ENCODE measurements at regions not wholly inside any gene's neighbourhood (a gene's known extent, or its start where the extent isn't known, plus 50 kb on each side); places are given as distances from the start of the nearest gene placed in this dataset.
A peak's percentile ranks its signal among the peaks of the same experiment; 100 is the strongest.

DNA sequence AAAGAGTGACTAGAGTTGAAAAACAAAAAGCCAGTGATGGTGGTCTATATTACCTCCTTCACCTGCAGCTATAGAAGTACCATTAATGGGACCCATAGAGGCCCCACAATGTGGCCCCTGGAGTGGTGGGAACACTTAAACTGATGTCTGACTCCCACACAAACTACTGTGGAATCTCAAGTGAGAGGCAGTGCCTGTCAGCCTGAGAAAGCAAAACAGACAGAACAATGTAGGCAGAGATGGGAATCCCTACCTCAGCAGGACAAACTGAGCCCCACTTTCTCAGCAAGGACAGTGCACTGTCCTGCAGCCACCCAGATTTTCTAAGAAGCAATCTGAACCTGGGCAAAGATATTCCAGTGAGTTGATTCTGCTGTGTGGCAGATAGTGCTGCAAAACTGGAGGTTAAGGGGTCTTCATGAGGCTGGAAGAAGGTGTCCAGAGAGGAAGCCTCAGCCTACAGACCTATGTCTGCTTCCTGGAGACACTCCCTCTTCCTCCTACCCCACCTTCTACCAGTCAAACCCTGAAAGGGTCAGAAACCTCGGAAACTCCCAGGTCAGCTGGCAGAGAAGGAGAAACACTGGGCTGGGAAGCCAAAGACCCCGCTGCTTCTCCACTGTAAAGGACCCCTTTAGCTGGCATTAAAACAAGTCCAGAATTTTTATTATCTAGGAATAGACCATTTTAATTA lies 228.7 kb downstream of the C1orf94 start:
- 0 out of 7 replicates have a peak overlapping the region, but pooled peaks of 1 of the 3 experiments have one; percentile 31 for H3K27ac Mint-ChIP-seq
- Histone ChIP-seq H3K23me2 (ENCODE audit: insufficient read length, low read depth, low read length, poor library complexity, severe bottlenecking) (no peaks in the 10 kb centered on the region), H3K27me3 (ENCODE audit: insufficient read depth, low read length) (no peaks in the 10 kb centered on the region)

More for the DNA sequence above, 228.7 kb downstream of the C1orf94 start:
- Mint-ChIP-seq H3K9me3 (peaks cover 2 to 7% of the 10 kb centered on the region in 2 experiments; a peak in 2 of 5 replicates), H3K4me3 (no peak overlapping the region), H3K36me3 (ENCODE audit: insufficient read depth in 1 of 3, low read depth in 3 of 3) (no peaks in the 10 kb centered on the region), H3K4me1 (peaks cover 6 to 7% of the 10 kb centered on the region in 2 experiments; a peak in 3 of 4 replicates), H3K27me3 (ENCODE audit: low read depth) (peaks cover 5% of the 10 kb centered on the region; the same call in 1 of the 2 replicates)
- H3K23ac ChIP-seq (ENCODE audit: insufficient read length, low read depth, low read length): no peak overlapping the region
- 0 out of 2 replicates have a peak, but pooled peaks cover 2% of the 10 kb centered on the region for H3K79me2 ChIP-seq (ENCODE audit: insufficient read depth, low read length)
- no peak overlapping the region for H3K18ac ChIP-seq (ENCODE audit: insufficient read length, low read depth, low read length)
- no peak overlapping the region for H4K8ac ChIP-seq (replicated peaks; ENCODE audit: insufficient read length, low read depth, low read length)
- no peaks in the 10 kb centered on the region for H3K9me3 ChIP-seq (ENCODE audit: control insufficient read depth, low read depth, low read length)
- H2BK5ac ChIP-seq (ENCODE audit: insufficient read length, low read length): no peak overlapping the region
- no peak overlapping the region for H2BK12ac ChIP-seq (ENCODE audit: insufficient read length, low read depth, low read length)
- no peak overlapping the region for H2BK120ac ChIP-seq (ENCODE audit: low read depth, low read length, poor library complexity, severe bottlenecking)
- no peak overlapping the region for H2AFZ ChIP-seq (ENCODE audit: low read length)
- no peak overlapping the region for H3K27ac ChIP-seq (ENCODE audit: insufficient read length, low read depth, low read length)
- no peak for DNase-seq
- H2BK20ac ChIP-seq (ENCODE audit: low read depth, low read length, poor library complexity, severe bottlenecking): no peak overlapping the region
- no peak overlapping the region for H3K14ac ChIP-seq (ENCODE audit: insufficient read depth, low read length)
- no peak overlapping the region for H3T11ph ChIP-seq (ENCODE audit: low read length)
- no peak overlapping the region for H3K56ac ChIP-seq (ENCODE audit: insufficient read length, low read depth, low read length)
- WGBS (ENCODE audit: extremely low coverage, insufficient read length, low lambda C conversion rate): no CpG with 5 or more reads among the region's 2 CpGs
- H4K20me1 ChIP-seq (ENCODE audit: control insufficient read depth, insufficient read depth, insufficient read length): no peaks in the 10 kb centered on the region
- no peaks in the 10 kb centered on the region for H3K79me1 ChIP-seq (ENCODE audit: insufficient read depth, low read depth, low read length, poor library complexity, severe bottlenecking)
- no peak overlapping the region for H2AK5ac ChIP-seq (ENCODE audit: insufficient read length, low read length)
- H3K4me2 ChIP-seq (ENCODE audit: insufficient read depth, insufficient read length, low read length): no peak overlapping the region
- H3K4me1 ChIP-seq (ENCODE audit: insufficient read depth, low read length): no peaks in the 10 kb centered on the region
- no peak overlapping the region for H4K91ac ChIP-seq (ENCODE audit: insufficient read length, low read depth, low read length)
- no peak overlapping the region for H3K4ac ChIP-seq (ENCODE audit: low read depth, low read length)
- TF ChIP-seq, protein P1, sequence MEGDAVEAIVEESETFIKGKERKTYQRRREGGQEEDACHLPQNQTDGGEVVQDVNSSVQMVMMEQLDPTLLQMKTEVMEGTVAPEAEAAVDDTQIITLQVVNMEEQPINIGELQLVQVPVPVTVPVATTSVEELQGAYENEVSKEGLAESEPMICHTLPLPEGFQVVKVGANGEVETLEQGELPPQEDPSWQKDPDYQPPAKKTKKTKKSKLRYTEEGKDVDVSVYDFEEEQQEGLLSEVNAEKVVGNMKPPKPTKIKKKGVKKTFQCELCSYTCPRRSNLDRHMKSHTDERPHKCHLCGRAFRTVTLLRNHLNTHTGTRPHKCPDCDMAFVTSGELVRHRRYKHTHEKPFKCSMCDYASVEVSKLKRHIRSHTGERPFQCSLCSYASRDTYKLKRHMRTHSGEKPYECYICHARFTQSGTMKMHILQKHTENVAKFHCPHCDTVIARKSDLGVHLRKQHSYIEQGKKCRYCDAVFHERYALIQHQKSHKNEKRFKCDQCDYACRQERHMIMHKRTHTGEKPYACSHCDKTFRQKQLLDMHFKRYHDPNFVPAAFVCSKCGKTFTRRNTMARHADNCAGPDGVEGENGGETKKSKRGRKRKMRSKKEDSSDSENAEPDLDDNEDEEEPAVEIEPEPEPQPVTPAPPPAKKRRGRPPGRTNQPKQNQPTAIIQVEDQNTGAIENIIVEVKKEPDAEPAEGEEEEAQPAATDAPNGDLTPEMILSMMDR (conservative IDR thresholded peaks at IDR 0.05): no peak
- H4K5ac ChIP-seq (ENCODE audit: insufficient read length, low read depth, low read length): no peak overlapping the region
- no peak overlapping the region for H2BK15ac ChIP-seq (ENCODE audit: low read depth, low read length)
- H3K9ac ChIP-seq (ENCODE audit: extremely low read depth, insufficient read length, low read length): no peak overlapping the region

All from H9 (cell line).